ENCODE measurements at regions not wholly inside any gene's neighbourhood (a gene's known extent, or its start where the extent isn't known, plus 50 kb on each side); places are given as distances from the start of the nearest gene placed in this dataset.

DNA sequence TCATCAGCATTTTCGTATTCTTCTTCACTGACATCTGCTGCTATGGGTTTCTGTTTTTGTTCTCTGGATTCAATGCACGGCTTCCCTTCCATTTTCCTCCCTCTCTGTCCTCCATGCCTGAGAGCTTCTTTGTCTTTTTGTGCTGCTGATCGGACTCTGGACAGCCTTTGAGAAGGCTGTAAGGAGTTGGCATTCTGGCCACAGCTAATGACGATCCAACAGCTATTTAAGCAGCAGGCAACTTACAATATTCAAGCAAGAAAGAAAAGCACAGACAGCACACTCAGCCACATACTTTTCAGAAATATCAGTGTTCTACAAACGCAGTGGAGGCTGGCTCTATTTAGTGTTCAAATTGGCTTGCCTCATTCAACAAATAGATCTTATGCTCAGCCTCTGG lies 60.9 kb upstream of the ZC3H12C start:
- DNase-seq, result no peak

- DNase-seq, result no peak
Observed at GRCh38 chr11:110032957-110033570, 60.1 kb upstream of the ZC3H12C start.

- no peak for DNase-seq
Observed at GRCh38 chr11:110034806-110035205, 58.4 kb upstream of the ZC3H12C start.

DNA sequence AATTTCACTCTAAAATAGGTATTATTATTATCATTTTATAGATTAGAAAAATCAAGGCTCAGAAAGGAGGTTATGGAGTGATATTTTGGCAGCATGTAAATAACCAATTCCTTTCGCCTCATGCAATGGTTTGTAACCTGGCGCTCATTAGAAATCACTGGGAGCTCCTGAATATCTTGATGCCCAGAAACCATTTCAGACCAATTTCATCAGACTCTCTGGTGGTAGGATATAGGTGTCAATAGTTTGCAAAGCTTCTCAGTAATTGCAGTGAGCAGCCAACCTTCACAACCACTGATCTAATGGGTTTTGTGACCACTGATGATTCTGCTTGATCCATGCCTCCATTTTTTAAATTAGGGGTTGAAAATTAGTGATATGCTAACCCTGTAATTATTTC lies 57.8 kb upstream of the ZC3H12C start:
- DNase-seq, result no peak

DNA sequence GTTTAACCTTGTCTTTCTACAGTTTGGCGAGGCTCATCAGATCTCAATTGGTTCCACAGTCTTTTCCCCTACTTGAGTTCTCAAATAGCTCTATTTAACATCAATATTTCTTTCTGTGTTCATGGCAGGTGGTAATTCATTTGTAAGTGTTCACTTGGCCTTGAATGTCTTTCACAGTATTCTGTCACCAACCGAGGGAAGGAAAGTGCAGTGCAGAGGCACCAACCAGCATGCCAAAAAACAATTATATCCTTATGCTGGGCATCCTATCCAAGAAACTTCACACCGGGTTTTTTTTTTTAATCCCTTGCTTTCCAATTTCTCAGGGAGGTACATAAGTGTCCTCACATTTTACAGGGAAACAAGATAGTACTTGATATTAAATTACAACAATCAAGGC lies 55.0 kb upstream of the ZC3H12C start:
- no peak for DNase-seq

All from activated CD4-positive, alpha-beta T cell treated with anti-CD3 and anti-CD28 coated beads, Interleukin-2, amount 50 U/mL, for 4 hours (primary cell).